Adipocyte (in vitro differentiated cells): ENCODE measurements at regions not wholly inside any gene's neighbourhood (a gene's known extent, or its start where the extent isn't known, plus 50 kb on each side); places are given as distances from the start of the nearest gene placed in this dataset.

Experiments
- DNase-seq: peaks from one replicate; pipeline ENCODE4 v3.0.0-alpha.2; 2015; ENCODE audit warnings: low read depth
- H3K27me3 ChIP-seq: replicated peaks from 2 replicates; pipeline ENCODE4 v1.7.0; 2013; ENCODE audit warnings: mild to moderate bottlenecking, low read length, moderate library complexity; ENCODE audit not compliant: control insufficient read depth, insufficient read depth
- H3K36me3 ChIP-seq: 2 replicates; pipeline ENCODE4 v1.7.0; 2013; ENCODE audit warnings: low read length, mild to moderate bottlenecking, moderate library complexity; ENCODE audit not compliant: control insufficient read depth, insufficient read depth, severe bottlenecking
- H3K4me1 ChIP-seq: 2 replicates; pipeline ENCODE4 v1.7.0; 2013; ENCODE audit warnings: mild to moderate bottlenecking, low read length, moderate library complexity; ENCODE audit not compliant: control insufficient read depth, insufficient read depth
- H3K4me3 ChIP-seq: 2 replicates; pipeline ENCODE4 v1.7.0; 2013; ENCODE audit warnings: mild to moderate bottlenecking, low read length, moderate library complexity
- H3K9ac ChIP-seq: 2 replicates; pipeline ENCODE4 v1.7.0; 2013; ENCODE audit warnings: mild to moderate bottlenecking, low read length, moderate library complexity
- H3K9me3 ChIP-seq: 2 replicates; pipeline ENCODE4 v1.7.0; 2013; ENCODE audit warnings: mild to moderate bottlenecking, low read length, moderate library complexity; ENCODE audit not compliant: control insufficient read depth

- no peak overlapping the region for H3K9ac ChIP-seq
- H3K4me3 ChIP-seq = no peak overlapping the region
- no peaks in the 10 kb centered on the region for H3K27me3 ChIP-seq
- H3K4me1 ChIP-seq = peaks cover 13% of the 10 kb centered on the region
- peak; percentile 34 for DNase-seq
- H3K9me3 ChIP-seq = peaks cover under 1% of the 10 kb centered on the region
- H3K36me3 ChIP-seq = no peaks in the 10 kb centered on the region
Measured at GRCh38 chr7:115271332-115272235, 349.7 kb downstream of the MDFIC start.

- H3K4me1 ChIP-seq = peaks cover 11% of the 10 kb centered on the region
- H3K9me3 ChIP-seq = no peaks in the 10 kb centered on the region
- DNase-seq = no peak
- no peaks in the 10 kb centered on the region for H3K36me3 ChIP-seq
- H3K9ac ChIP-seq = no peak overlapping the region
- H3K4me3 ChIP-seq = no peak overlapping the region
- no peaks in the 10 kb centered on the region for H3K27me3 ChIP-seq
Measured at GRCh38 chr7:115269486-115269885, 347.6 kb downstream of the MDFIC start.

- H3K9ac ChIP-seq = no peak overlapping the region
Measured at GRCh38 chr7:115267503-115267902, 345.6 kb downstream of the MDFIC start.

GRCh38 chr7:115260381-115260780 lies 338.5 kb downstream of the MDFIC start:
- peak; percentile 38 for DNase-seq
- no peak overlapping the region for H3K9ac ChIP-seq
- no peak overlapping the region for H3K4me3 ChIP-seq
- no peaks in the 10 kb centered on the region for H3K27me3 ChIP-seq
- H3K4me1 ChIP-seq = no peaks in the 10 kb centered on the region
- no peaks in the 10 kb centered on the region for H3K9me3 ChIP-seq
- H3K36me3 ChIP-seq = no peaks in the 10 kb centered on the region

More at GRCh38 chr7:115267503-115267902, 345.6 kb downstream of the MDFIC start:
- Histone ChIP-seq H3K4me3 (no peak overlapping the region), H3K9me3 (no peaks in the 10 kb centered on the region), H3K36me3 (no peaks in the 10 kb centered on the region), H3K27me3 (no peaks in the 10 kb centered on the region), H3K4me1 (no peaks in the 10 kb centered on the region)
- DNase-seq = no peak

GRCh38 chr7:115252461-115252860 lies 330.6 kb downstream of the MDFIC start:
- Histone ChIP-seq H3K4me3 (no peak overlapping the region), H3K9ac (no peak overlapping the region), H3K4me1 (peaks cover 7% of the 10 kb centered on the region), H3K27me3 (no peaks in the 10 kb centered on the region), H3K36me3 (no peaks in the 10 kb centered on the region), H3K9me3 (no peaks in the 10 kb centered on the region)
- DNase-seq = no peak

- DNase-seq = peak; percentile 21
- Histone ChIP-seq H3K9me3 (peaks cover 8% of the 10 kb centered on the region), H3K4me1 (peaks cover 7% of the 10 kb centered on the region), H3K4me3 (no peak overlapping the region), H3K36me3 (no peaks in the 10 kb centered on the region), H3K9ac (no peak overlapping the region), H3K27me3 (no peaks in the 10 kb centered on the region)
Measured at GRCh38 chr7:115249080-115249479, 327.2 kb downstream of the MDFIC start.

- Histone ChIP-seq H3K4me1 (no peaks in the 10 kb centered on the region), H3K9me3 (peaks cover 8% of the 10 kb centered on the region), H3K9ac (no peak overlapping the region), H3K36me3 (no peaks in the 10 kb centered on the region), H3K4me3 (no peak overlapping the region), H3K27me3 (no peaks in the 10 kb centered on the region)
- DNase-seq = no peak
Measured at GRCh38 chr7:115241151-115241550, 319.3 kb downstream of the MDFIC start.

GRCh38 chr7:115240242-115240641 lies 318.3 kb downstream of the MDFIC start:
- Histone ChIP-seq H3K4me3 (no peak overlapping the region), H3K4me1 (no peaks in the 10 kb centered on the region), H3K9ac (no peak overlapping the region), H3K27me3 (no peaks in the 10 kb centered on the region), H3K36me3 (no peaks in the 10 kb centered on the region), H3K9me3 (peaks cover 9% of the 10 kb centered on the region)
- no peak for DNase-seq

- no peak overlapping the region for H3K9ac ChIP-seq
- H3K4me3 ChIP-seq = no peak overlapping the region
- peaks cover 9% of the 10 kb centered on the region for H3K9me3 ChIP-seq
- H3K4me1 ChIP-seq = peaks cover 17% of the 10 kb centered on the region
- no peak for DNase-seq
- H3K27me3 ChIP-seq = no peaks in the 10 kb centered on the region
- H3K36me3 ChIP-seq = no peaks in the 10 kb centered on the region
Measured at GRCh38 chr7:115235075-115235474, 313.2 kb downstream of the MDFIC start.

- no peak for DNase-seq
- Histone ChIP-seq H3K9me3 (peaks cover 9% of the 10 kb centered on the region), H3K27me3 (no peaks in the 10 kb centered on the region), H3K4me1 (peaks cover 17% of the 10 kb centered on the region), H3K36me3 (no peaks in the 10 kb centered on the region), H3K9ac (no peak overlapping the region), H3K4me3 (no peak overlapping the region)
Measured at GRCh38 chr7:115233809-115234208, 311.9 kb downstream of the MDFIC start.

GRCh38 chr7:115232041-115232440 lies 310.1 kb downstream of the MDFIC start:
- H3K9ac ChIP-seq = no peak overlapping the region
- no peaks in the 10 kb centered on the region for H3K27me3 ChIP-seq
- H3K4me1 ChIP-seq = peaks cover 22% of the 10 kb centered on the region
- H3K36me3 ChIP-seq = no peaks in the 10 kb centered on the region
- H3K4me3 ChIP-seq = no peak overlapping the region
- H3K9me3 ChIP-seq = peaks cover 9% of the 10 kb centered on the region
- DNase-seq = no peak
